ENCODE measurements at regions not wholly inside any gene's neighbourhood (a gene's known extent, or its start where the extent isn't known, plus 50 kb on each side); places are given as distances from the start of the nearest gene placed in this dataset.
"Not testable (repeated sequence)": the region's sequence is repeated elsewhere in the genome, so short reads cannot be mapped to it uniquely, and the experiment has no call there.

DNA sequence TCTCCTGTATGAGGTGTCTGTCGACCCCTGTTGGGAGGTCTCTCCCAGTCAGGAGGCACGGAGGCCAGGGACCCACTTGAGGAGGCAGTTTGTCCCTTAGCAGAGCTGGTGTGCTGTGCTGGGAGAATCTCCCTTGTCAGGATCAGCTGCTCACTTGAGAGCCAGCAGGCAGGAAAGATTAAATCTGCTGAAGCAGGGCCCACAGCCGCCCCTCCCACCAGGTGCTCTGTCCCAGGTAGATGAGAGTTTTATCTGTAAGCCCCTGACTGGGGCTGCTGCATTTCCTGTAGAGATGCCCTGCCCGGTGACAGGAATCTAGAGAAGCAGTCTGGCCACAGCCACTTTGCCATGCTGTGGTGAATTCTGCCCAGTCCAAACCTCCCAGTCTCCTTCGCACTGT, 64.7 kb upstream of the SLC7A14 start:
- TF ChIP-seq POLR2A, CTCF, POLR2AphosphoS5, EP300 (IDR thresholded peaks at IDR 0.05): not testable (repeated sequence)

All from upper lobe of left lung (tissue), 4 donors.